Esophagus squamous epithelium (tissue), 5 donors: ENCODE measurements at regions not wholly inside any gene's neighbourhood (a gene's known extent, or its start where the extent isn't known, plus 50 kb on each side); places are given as distances from the start of the nearest gene placed in this dataset.

Experiments
- DNase-seq: peaks from one replicate; lab custom pipeline; 2025; lab: John Stamatoyannopoulos, UW
- H3K27ac ChIP-seq, 4 donors: fragments of 200-600 bp; sonication (generic); one replicate each; pipeline ENCODE4 v1.5.1; 2016 to 2019; ENCODE audit warnings: mild to moderate bottlenecking in 1 of 4
- H3K27me3 ChIP-seq, 4 donors: fragments of 200-600 bp; sonication (generic); 1 replicate in 3 of 4; 2 replicates in 1 of 4; pipeline versions ENCODE4 v1.5.1 to v1.6.0; 2017 to 2021; ENCODE audit warnings: antibody characterized with exemption in 1 of 4
- H3K36me3 ChIP-seq, 3 donors: fragments of 200-600 bp; sonication (generic); one replicate each; pipeline ENCODE4 v1.5.1; 2016 to 2019
- H3K4me1 ChIP-seq, 3 donors: fragments of 200-600 bp; sonication (generic); one replicate each; pipeline ENCODE4 v1.5.1; 2017 to 2019
- H3K4me3 ChIP-seq, 4 donors: fragments of 200-600 bp; sonication (generic); 1 replicate in 3 of 4; 2 replicates in 1 of 4; pipeline ENCODE4 v1.5.1; 2016 to 2019; ENCODE audit warnings: mild to moderate bottlenecking in 2 of 4, moderate library complexity in 1 of 4
- H3K9me3 ChIP-seq, 3 donors: fragments of 200-600 bp; sonication (generic); one replicate each; pipeline ENCODE4 v1.5.1; 2016 to 2019
- POLR2A ChIP-seq, 4 donors: fragments of 450-650 bp; IDR thresholded peaks; one replicate each; pipeline ENCODE4 v1.6.1; 2017; ENCODE audit warnings: antibody characterized with exemption in 4 of 4, mild to moderate bottlenecking in 4 of 4, moderate library complexity in 3 of 4
- WGBS, 2 donors: methylation state at CpG; one replicate each; pipeline ENCODE4 v1.1.5; 2018; 5-methylcytosine and 5-hydroxymethylcytosine counted together
- intact Hi-C: fragments of 100-400 bp; cut with DNase I; formaldehyde crosslinking; loops from one replicate; pipeline ENCODE4 v1.15.0; 2022
- TF ChIP-seq, protein P1 (sequence below), 6 experiments: fragments of 450-650 bp in 4 of 6; fragments of 200-600 bp in 2 of 6; sonication (generic) in 2 of 6; IDR thresholded peaks; one replicate each; pipeline ENCODE4 v1.5.1; 2016 to 2019; ENCODE audit warnings: antibody characterized with exemption in 6 of 6, mild to moderate bottlenecking in 4 of 6, moderate library complexity in 4 of 6
- donor health status: DM: yes; HTN: yes; CAD: no.

GRCh38 chr6:86856937-86857563 is 80.3 kb upstream of the HTR1E start:
- no peaks in the 10 kb centered on the region for H3K4me1 ChIP-seq
- no peak for DNase-seq
- H3K9me3 ChIP-seq: no peaks in the 10 kb centered on the region
- no peak overlapping the region for H3K4me3 ChIP-seq
- H3K27ac ChIP-seq: no peak overlapping the region
- intact Hi-C loops: no loop called here
- no peaks in the 10 kb centered on the region for H3K36me3 ChIP-seq
- H3K27me3 ChIP-seq: no peaks in the 10 kb centered on the region
- TF ChIP-seq, protein P1, sequence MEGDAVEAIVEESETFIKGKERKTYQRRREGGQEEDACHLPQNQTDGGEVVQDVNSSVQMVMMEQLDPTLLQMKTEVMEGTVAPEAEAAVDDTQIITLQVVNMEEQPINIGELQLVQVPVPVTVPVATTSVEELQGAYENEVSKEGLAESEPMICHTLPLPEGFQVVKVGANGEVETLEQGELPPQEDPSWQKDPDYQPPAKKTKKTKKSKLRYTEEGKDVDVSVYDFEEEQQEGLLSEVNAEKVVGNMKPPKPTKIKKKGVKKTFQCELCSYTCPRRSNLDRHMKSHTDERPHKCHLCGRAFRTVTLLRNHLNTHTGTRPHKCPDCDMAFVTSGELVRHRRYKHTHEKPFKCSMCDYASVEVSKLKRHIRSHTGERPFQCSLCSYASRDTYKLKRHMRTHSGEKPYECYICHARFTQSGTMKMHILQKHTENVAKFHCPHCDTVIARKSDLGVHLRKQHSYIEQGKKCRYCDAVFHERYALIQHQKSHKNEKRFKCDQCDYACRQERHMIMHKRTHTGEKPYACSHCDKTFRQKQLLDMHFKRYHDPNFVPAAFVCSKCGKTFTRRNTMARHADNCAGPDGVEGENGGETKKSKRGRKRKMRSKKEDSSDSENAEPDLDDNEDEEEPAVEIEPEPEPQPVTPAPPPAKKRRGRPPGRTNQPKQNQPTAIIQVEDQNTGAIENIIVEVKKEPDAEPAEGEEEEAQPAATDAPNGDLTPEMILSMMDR (IDR thresholded peaks at IDR 0.05): peak in 5 of 6 experiments; percentile 47 to 66 (median 62)
- no peak for TF ChIP-seq POLR2A (IDR thresholded peaks at IDR 0.05)
- WGBS, 2 donors: 17 to 19% methylated on average over 3 of the region's 3 CpGs

DNA sequence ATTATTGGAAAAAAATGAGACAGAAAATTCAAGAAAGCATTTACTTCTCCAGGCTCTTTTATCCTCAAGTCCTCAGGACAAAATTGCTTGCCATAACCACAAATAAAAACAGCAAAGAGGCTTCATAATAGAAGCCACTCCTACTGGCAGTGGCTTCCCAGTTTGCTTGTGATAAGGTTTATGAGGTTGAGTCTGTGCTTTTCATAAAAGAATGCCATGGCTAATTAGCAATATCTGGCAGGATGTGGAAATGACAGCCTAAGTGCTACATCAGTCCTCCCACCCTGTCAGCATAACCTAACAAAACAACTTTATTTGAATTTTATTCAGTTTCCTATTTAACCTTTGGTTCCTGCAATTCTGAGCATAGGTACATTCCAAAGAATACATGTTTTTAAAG is 80.9 kb upstream of the HTR1E start:
- Histone ChIP-seq H3K36me3 (no peaks in the 10 kb centered on the region), H3K27ac (no peak overlapping the region), H3K4me1 (no peaks in the 10 kb centered on the region), H3K27me3 (no peaks in the 10 kb centered on the region), H3K9me3 (no peaks in the 10 kb centered on the region), H3K4me3 (no peak overlapping the region)
- intact Hi-C loops: no loop called here
- TF ChIP-seq, protein P1 (IDR thresholded peaks at IDR 0.05): no peak
- no peak for TF ChIP-seq POLR2A (IDR thresholded peaks at IDR 0.05)
- no peak for DNase-seq

- no peaks in the 10 kb centered on the region for H3K4me1 ChIP-seq
- H3K27ac ChIP-seq: no peak overlapping the region
- H3K4me3 ChIP-seq: no peak overlapping the region
- H3K36me3 ChIP-seq: no peaks in the 10 kb centered on the region
- no peaks in the 10 kb centered on the region for H3K9me3 ChIP-seq
- H3K27me3 ChIP-seq: no peaks in the 10 kb centered on the region
- no peak for DNase-seq
- TF ChIP-seq, protein P1 (IDR thresholded peaks at IDR 0.05): no peak
- TF ChIP-seq POLR2A (IDR thresholded peaks at IDR 0.05): no peak
- intact Hi-C loops: no loop called here
These were observed 88.3 kb upstream of the HTR1E start for GRCh38 chr6:86848986-86849385.

DNA sequence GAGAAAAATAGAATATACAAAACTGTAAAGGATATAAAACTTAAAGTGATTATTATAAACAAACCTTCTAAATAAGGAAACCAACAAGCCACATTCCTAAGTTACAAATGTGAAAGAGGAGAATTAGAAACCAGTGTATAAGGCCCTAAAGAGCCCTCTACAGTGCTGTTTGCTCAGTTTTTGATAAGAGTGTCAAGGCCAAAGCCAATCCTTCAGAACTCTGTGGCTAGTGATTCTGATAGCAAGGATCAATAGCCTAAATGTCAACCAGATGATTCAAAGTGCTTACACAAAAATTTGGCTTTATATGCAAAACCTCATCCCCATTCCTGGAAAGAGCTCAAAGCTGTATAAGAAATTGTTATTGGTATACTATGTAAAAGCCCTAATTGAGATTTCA is 104.6 kb upstream of the HTR1E start:
- Histone ChIP-seq H3K27ac (no peak overlapping the region), H3K27me3 (no peaks in the 10 kb centered on the region), H3K4me1 (no peaks in the 10 kb centered on the region), H3K9me3 (no peaks in the 10 kb centered on the region), H3K4me3 (no peak overlapping the region), H3K36me3 (no peaks in the 10 kb centered on the region)
- no peak for TF ChIP-seq POLR2A (IDR thresholded peaks at IDR 0.05)
- TF ChIP-seq, protein P1 (IDR thresholded peaks at IDR 0.05): no peak
- intact Hi-C loops: no loop called here
- DNase-seq: no peak

DNA sequence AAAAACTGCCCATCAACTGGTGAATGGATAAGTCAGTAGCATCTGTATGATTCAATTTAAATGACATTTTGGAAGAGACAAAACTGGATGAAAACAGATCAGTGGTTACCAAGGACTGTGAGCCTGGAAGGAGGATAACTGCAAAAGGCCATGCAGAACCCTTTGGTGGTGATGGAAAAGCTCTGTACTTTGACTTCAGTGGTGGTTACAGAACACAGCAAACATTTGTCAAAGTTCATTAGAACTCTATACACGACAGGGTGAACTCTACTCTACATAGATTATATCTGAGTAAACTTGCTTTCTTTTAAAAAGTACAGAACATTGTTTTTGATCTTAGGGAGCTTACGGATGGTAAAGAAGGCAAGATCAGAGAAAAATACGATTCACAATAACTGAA is 111.9 kb upstream of the HTR1E start:
- Histone ChIP-seq H3K4me3 (no peak overlapping the region), H3K36me3 (no peaks in the 10 kb centered on the region), H3K9me3 (no peaks in the 10 kb centered on the region), H3K4me1 (no peaks in the 10 kb centered on the region), H3K27ac (no peak overlapping the region), H3K27me3 (no peaks in the 10 kb centered on the region)
- TF ChIP-seq POLR2A (IDR thresholded peaks at IDR 0.05): no peak
- TF ChIP-seq, protein P1 (IDR thresholded peaks at IDR 0.05): no peak
- no peak for DNase-seq
- intact Hi-C loops: no loop called here
- WGBS, 2 donors: 43 to 47% methylated on average over 3 of the region's 3 CpGs
